ENCODE measurements at regions not wholly inside any gene's neighbourhood (a gene's known extent, or its start where the extent isn't known, plus 50 kb on each side); places are given as distances from the start of the nearest gene placed in this dataset.

GRCh38 chr1:172726740-172727139 is 67.8 kb downstream of the FASLG start:
- TF ChIP-seq POLR2A (IDR thresholded peaks at IDR 0.05) = no peak
- no peak for TF ChIP-seq CTCF (IDR thresholded peaks at IDR 0.05)

All from uterus (tissue), 2 donors.